GM19351 (cell line): ENCODE measurements at regions not wholly inside any gene's neighbourhood (a gene's known extent, or its start where the extent isn't known, plus 50 kb on each side); places are given as distances from the start of the nearest gene placed in this dataset.
"Not testable (repeated sequence)": the region's sequence is repeated elsewhere in the genome, so short reads cannot be mapped to it uniquely, and the experiment has no call there.

Experiments used
- ATAC-seq: cut with Tn5 transposase; IDR thresholded peaks from one replicate; pipeline ENCODE4 v1.9.1; 2021; ENCODE audit warnings: mild to moderate bottlenecking, moderate library complexity; ENCODE audit not compliant: unreplicated experiment

- no peak for ATAC-seq
Measured at GRCh38 chr12:4158306-4158705, 115.3 kb upstream of the CCND2 start.

GRCh38 chr12:4157122-4157521 lies 116.4 kb upstream of the CCND2 start:
- no peak for ATAC-seq

- ATAC-seq: no peak
Measured at GRCh38 chr12:4156317-4156716, 117.2 kb upstream of the CCND2 start.

GRCh38 chr12:4154672-4155225 lies 118.8 kb upstream of the CCND2 start:
- no peak for ATAC-seq

- peak; percentile 86 for ATAC-seq
Measured at GRCh38 chr12:4153343-4153892, 120.1 kb upstream of the CCND2 start.

- no peak for ATAC-seq
Measured at GRCh38 chr12:4152145-4152795, 121.3 kb upstream of the CCND2 start.

GRCh38 chr12:4151362-4152121 lies 122.0 kb upstream of the CCND2 start:
- ATAC-seq: no peak

- not testable (repeated sequence) for ATAC-seq
Measured at GRCh38 chr12:4150355-4150754, 123.2 kb upstream of the CCND2 start.

GRCh38 chr12:4148418-4149056 lies 125.0 kb upstream of the CCND2 start:
- peak; percentile 52 for ATAC-seq

GRCh38 chr12:4147031-4147481 lies 126.5 kb upstream of the CCND2 start:
- no peak for ATAC-seq

GRCh38 chr12:4145990-4146859 lies 127.3 kb upstream of the CCND2 start:
- ATAC-seq: no peak

- ATAC-seq: no peak
Measured at GRCh38 chr12:4144676-4145075, 128.9 kb upstream of the CCND2 start.

- ATAC-seq: no peak
Measured at GRCh38 chr12:4143896-4144295, 129.7 kb upstream of the CCND2 start.

GRCh38 chr12:4141348-4142270 lies 132.0 kb upstream of the CCND2 start:
- no peak for ATAC-seq

- ATAC-seq: no peak
Measured at GRCh38 chr12:4140581-4141301, 132.8 kb upstream of the CCND2 start.

- ATAC-seq: no peak
Measured at GRCh38 chr12:4139191-4139590, 134.4 kb upstream of the CCND2 start.

GRCh38 chr12:4138532-4138931 lies 135.0 kb upstream of the CCND2 start:
- not testable (repeated sequence) for ATAC-seq

GRCh38 chr12:4138051-4138450 lies 135.5 kb upstream of the CCND2 start:
- ATAC-seq: no peak

GRCh38 chr12:4137441-4137840 lies 136.1 kb upstream of the CCND2 start:
- no peak for ATAC-seq
